ENCODE measurements at regions not wholly inside any gene's neighbourhood (a gene's known extent, or its start where the extent isn't known, plus 50 kb on each side); places are given as distances from the start of the nearest gene placed in this dataset.

GRCh38 chr7:41085244-41085643, 617.6 kb downstream of the INHBA start:
- Histone ChIP-seq H2AFZ (ENCODE audit: low read length) (no peak overlapping the region), H2BK15ac (ENCODE audit: low read depth, low read length) (no peak overlapping the region), H4K5ac (ENCODE audit: insufficient read length, low read depth, low read length) (no peak overlapping the region), H3T11ph (ENCODE audit: low read length) (no peak overlapping the region), H2BK5ac (ENCODE audit: insufficient read length, low read length) (no peak overlapping the region), H3K56ac (ENCODE audit: insufficient read length, low read depth, low read length) (no peak overlapping the region), H3K4me1 (ENCODE audit: insufficient read depth, low read length) (no peaks in the 10 kb centered on the region), H4K91ac (ENCODE audit: insufficient read length, low read depth, low read length) (no peak overlapping the region), H2BK20ac (ENCODE audit: low read depth, low read length, poor library complexity, severe bottlenecking) (no peak overlapping the region), H3K9me3 (ENCODE audit: control insufficient read depth, low read depth, low read length) (no peaks in the 10 kb centered on the region), H3K14ac (ENCODE audit: insufficient read depth, low read length) (no peak overlapping the region), H3K18ac (ENCODE audit: insufficient read length, low read depth, low read length) (no peak overlapping the region), H3K4me2 (ENCODE audit: insufficient read depth, insufficient read length, low read length) (no peak overlapping the region), H3K27ac (ENCODE audit: insufficient read length, low read depth, low read length) (no peak overlapping the region), H3K27me3 (ENCODE audit: insufficient read depth, low read length) (no peaks in the 10 kb centered on the region), H3K23ac (ENCODE audit: insufficient read length, low read depth, low read length) (no peak overlapping the region), H3K23me2 (ENCODE audit: insufficient read length, low read depth, low read length, poor library complexity, severe bottlenecking) (no peaks in the 10 kb centered on the region), H2BK120ac (ENCODE audit: low read depth, low read length, poor library complexity, severe bottlenecking) (no peak overlapping the region), H4K8ac (replicated peaks; ENCODE audit: insufficient read length, low read depth, low read length) (no peak overlapping the region), H3K9ac (ENCODE audit: extremely low read depth, insufficient read length, low read length) (no peak overlapping the region), H2BK12ac (ENCODE audit: insufficient read length, low read depth, low read length) (no peak overlapping the region), H3K4ac (ENCODE audit: low read depth, low read length) (no peak overlapping the region), H2AK5ac (ENCODE audit: insufficient read length, low read length) (no peak overlapping the region), H3K79me1 (ENCODE audit: insufficient read depth, low read depth, low read length, poor library complexity, severe bottlenecking) (no peaks in the 10 kb centered on the region), H3K79me2 (ENCODE audit: insufficient read depth, low read length) (no peaks in the 10 kb centered on the region), H4K20me1 (ENCODE audit: control insufficient read depth, insufficient read depth, insufficient read length) (no peaks in the 10 kb centered on the region)
- Mint-ChIP-seq H3K4me1 (peaks cover 0 to 2% of the 10 kb centered on the region in 2 experiments; a peak in 1 of 4 replicates), H3K27me3 (ENCODE audit: low read depth) (no peaks in the 10 kb centered on the region), H3K36me3 (ENCODE audit: insufficient read depth in 1 of 3, low read depth in 3 of 3) (peaks cover 1 to 3% (median 3%) of the 10 kb centered on the region in 3 experiments; a peak in 3 of 7 replicates), H3K9me3 (peaks cover 4 to 10% of the 10 kb centered on the region in 2 experiments; a peak in 3 of 5 replicates), H3K4me3 (no peak overlapping the region), H3K27ac (no peak overlapping the region)
- no peak for DNase-seq
- WGBS (ENCODE audit: extremely low coverage, insufficient read length, low lambda C conversion rate), result no CpG with 5 or more reads among the region's 2 CpGs
- TF ChIP-seq CTCF (conservative IDR thresholded peaks at IDR 0.05), result no peak

All from H9 (cell line).